SKM-1 treated with dmso at 0.1 percent for 144 hours (cell line): ENCODE measurements at regions not wholly inside any gene's neighbourhood (a gene's known extent, or its start where the extent isn't known, plus 50 kb on each side); places are given as distances from the start of the nearest gene placed in this dataset.
A peak's percentile ranks its signal among the peaks of the same experiment; 100 is the strongest.
"Not testable (repeated sequence)": the region's sequence is repeated elsewhere in the genome, so short reads cannot be mapped to it uniquely, and the experiment has no call there.

Source experiments
- DNase-seq: peaks from one replicate; lab custom pipeline; 2025; ENCODE audit not compliant: unreplicated experiment; lab: John Stamatoyannopoulos, UW

DNA sequence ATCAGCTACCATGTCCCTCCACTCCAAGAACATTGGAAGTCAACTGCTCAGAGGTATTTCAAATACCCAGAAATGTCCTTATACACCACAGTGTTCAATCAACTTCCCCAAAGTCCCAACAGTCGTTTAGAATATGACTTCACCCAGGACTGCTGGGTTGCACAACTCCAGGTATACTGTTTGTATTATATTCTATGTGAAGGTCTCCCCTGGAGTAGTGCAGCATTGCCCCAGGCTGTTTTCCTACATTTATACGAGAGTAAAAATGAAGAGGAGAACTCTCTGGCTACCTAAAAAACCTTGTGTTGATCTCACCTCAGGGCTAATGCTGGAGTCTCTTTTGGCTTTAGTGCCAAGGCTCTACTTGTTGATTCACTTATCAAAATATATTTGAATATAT lies 183.6 kb upstream of the MAP3K1 start:
- DNase-seq, result no peak

GRCh38 chr5:56628616-56629015 lies 186.7 kb upstream of the MAP3K1 start:
- not testable (repeated sequence) for DNase-seq

DNA sequence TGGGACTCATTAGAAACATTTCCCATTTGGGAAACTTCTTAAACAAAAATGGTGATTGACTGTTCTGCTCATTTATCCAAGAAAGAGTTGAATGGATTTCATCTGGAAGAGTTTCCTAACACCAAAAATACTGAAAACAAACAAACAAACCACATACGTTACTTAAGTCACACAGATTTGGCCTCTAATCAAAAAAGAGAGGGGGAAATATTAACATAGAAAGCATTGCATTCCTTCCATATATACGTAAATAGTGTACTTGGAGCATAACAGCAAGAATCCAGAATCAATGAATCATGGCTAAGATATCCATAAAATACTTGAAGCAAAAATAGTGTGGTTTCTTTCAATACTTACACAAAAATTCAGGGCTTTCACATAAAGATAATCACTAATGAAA lies 189.8 kb upstream of the MAP3K1 start:
- DNase-seq, result no peak

GRCh38 chr5:56624751-56625150 lies 190.6 kb upstream of the MAP3K1 start:
- DNase-seq, result no peak

DNA sequence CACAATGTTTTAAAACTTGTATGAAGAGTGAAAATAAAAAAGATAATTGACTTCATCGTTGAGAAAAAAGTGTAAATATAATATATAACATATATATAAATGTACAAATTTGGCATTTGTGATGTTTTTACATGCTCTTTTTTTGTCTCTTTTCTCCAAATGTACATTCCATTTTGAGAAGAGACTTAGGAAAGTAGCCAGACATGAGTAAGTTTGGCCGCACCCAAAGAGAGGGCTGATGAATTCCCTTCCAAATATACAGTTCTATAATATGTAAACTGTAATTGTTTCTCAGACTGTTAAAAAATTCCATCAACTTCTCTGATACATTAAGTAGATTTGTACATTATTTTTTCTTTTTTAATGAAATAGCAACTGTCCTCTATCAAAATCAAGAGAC lies 193.2 kb upstream of the MAP3K1 start:
- no peak for DNase-seq

DNA sequence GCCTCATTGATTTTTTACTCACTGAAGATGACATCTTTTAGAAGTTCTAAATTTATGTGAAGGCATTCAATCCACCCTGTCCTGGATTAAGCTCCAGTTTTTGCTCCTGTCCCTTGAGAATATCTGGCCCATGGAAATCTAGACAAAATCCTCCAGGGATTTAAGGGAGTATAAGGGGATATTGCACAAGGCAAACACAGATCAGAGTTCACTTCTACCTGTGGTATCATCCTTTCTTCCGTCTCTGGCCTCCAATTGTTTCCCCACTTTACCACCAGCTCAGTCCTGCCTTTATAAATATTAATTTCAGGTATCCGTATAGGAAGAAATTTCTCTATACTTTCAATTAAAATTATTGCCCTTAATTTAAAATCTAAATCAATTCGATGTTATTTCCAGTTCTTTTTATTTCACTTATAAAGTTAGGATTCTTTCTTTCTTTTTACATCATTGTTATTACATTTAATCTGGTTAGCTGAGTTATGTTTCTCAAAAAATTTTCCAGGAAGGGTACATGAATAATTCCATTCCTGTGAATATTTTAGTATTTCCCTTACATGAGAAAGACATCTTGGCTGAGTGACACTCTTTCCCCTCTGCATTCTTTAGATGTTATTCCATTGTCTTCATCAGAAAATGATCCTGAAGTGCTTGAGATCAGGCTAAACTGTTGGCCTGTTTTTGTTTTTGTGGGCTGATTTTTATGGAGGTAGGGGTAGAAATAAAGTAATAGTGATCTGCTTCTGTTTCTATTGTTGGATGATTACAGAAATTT lies 194.3 kb upstream of the MAP3K1 start:
- no peak for DNase-seq

DNA sequence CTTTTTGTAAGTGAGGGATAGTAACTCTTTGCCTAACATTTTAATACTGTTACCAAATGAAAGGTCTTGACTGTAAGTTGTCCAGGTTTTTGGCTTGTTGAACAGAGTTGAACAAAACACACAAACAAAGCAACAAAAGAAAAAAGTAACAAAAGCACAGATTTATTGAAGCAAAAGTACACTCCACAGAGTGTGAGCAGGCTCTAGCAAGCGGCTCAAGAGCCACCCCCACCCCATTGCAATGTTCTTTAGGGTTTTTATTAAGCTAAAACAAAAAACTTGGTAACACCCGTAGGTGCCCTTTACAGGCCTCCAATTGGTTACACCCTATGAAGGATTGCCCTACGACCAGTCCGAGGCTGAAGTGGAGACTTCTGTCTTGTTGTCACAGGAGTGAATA lies 197.4 kb upstream of the MAP3K1 start:
- DNase-seq, result no peak

GRCh38 chr5:56616454-56617160 lies 198.7 kb upstream of the MAP3K1 start:
- DNase-seq, result no peak

DNA sequence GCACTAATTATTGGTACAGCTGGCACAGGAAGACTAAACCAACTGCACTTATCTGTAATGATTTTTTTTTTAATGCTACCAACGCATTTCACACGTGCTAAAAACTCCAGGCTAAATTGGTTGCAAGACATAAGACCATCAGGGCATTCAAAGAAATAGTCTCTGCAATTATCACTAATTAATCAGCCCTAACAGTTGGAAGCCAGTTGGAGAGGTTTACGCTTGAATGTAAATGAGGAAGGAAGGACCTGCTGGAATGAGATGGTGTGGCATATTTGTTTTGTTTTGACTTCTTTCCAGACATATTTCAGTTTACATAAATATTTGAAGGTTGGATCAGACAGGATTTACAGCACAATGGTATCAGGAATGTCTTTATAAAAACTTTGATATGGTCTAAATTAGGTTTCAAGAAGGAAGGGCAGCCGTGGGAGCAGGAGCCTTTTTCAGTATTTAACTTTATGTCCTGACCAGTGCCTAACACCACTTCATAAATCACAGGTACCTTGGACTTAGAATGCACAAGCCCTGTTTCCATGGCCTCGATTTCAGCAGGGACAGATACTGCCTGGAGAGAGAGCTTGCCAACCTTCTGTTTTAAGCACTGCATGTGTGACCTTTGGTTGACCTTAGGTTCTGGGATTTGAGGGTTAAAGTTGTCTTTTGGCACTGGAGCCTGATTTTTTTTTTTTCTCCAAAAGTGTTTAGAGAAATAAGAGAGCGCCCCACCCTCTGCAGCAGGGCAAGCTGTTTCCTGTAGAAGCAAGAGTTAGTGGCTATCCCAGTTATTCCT lies 199.8 kb upstream of the MAP3K1 start:
- no peak for DNase-seq

DNA sequence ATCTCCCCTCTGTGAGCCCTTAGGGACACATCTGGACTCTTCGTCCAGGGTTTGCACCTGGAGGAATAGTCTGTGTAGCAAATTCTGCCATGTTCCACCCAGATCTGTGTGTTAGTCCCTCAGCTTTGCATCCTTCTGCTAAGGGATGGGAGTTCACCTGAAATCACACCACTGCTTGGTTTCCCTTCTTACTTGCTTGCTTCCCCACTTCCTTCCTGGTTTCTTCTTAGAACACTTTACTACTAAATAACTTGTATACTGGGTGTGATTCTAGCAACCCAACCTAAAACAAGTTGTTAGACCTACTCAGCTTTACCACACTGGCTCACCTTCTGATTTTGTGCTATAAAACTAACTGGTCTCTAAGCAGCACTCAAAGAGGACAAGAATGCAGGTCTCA lies 202.6 kb upstream of the MAP3K1 start:
- DNase-seq, result no peak

- DNase-seq, result no peak
These were observed 203.0 kb upstream of the MAP3K1 start for GRCh38 chr5:56612353-56612752.

- no peak for DNase-seq
These were observed 205.2 kb upstream of the MAP3K1 start for GRCh38 chr5:56610093-56610698.

GRCh38 chr5:56608217-56608925 lies 207.0 kb upstream of the MAP3K1 start:
- DNase-seq, result peak; percentile 56

DNA sequence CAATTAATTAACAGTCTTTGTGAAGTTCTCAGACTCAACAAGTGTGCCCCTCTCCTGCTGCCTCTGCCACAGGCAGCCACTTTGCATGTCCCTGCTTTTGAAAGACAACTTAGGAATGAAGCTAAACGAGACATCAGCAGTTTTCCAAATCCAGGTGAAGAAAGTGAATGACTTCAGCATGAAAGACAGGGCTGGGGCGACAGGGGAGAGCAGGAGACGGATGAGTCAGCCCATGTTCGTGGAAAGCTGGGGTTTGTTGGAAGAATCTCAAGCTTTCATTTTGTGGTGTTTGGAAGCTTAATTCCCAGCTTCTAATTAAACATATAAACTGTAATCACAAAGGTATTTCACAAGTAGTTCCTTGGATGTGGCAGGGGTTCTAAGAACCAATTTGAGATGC lies 207.8 kb upstream of the MAP3K1 start:
- no peak for DNase-seq

DNA sequence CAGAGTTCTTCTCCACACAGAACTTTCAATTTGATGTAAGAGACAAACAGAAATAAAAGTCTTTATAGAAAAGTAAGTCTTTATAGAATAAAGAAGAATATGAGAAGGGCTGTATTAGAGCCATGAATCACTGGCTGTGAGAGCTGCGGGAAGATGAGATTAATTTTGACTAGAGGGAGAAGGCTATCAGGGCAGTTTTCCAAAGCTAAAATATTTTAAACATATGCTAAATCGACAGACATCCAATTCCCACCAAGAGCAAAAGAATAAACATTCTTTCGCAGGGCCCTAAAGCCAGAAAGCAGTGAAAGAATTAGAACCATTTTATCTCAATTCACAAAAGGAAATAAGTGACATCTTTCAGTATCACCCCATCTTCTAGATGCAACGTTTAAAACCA lies 208.3 kb upstream of the MAP3K1 start:
- no peak for DNase-seq

GRCh38 chr5:56606192-56606591 lies 209.2 kb upstream of the MAP3K1 start:
- DNase-seq, result no peak

DNA sequence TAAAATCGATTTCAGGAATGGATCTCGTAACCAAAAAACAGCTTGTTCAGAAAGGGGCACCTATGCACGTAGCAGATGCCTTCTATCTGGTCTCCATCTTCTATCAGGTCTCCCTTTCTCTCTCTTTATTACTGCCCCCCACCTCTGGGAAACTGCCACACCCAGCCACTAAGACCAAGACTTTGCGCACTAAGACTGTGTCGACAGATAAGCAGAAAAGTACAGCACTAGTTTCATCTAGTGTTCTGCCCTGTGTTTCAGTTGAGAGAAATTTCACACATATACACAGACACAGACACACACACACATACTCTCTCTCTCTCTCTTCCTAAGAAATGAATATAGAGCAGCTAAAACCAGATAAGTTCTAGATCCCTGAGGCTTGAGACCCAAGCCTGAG lies 210.1 kb upstream of the MAP3K1 start:
- no peak for DNase-seq

- DNase-seq, result no peak
These were observed 213.7 kb upstream of the MAP3K1 start for GRCh38 chr5:56601641-56602071.

DNA sequence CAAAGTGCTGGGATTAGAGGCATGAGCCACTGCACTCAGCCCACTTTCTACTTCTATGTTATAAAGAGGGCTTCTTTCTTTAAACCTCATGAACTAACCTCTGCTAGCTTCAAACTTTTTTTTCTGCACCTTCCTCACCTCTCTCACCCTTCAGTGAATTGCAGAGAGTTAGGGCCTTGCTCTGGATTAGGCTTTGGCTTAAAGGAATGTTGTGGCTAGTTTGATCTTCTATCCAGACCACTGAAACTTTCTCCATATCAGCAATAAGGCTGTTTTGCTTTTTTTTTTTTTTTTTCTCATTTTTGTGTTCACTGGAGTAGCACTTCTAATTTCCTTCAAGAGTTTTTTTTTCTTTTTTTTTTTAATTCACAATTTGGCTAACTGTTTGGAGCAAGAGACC lies 216.4 kb upstream of the MAP3K1 start:
- DNase-seq, result no peak

DNA sequence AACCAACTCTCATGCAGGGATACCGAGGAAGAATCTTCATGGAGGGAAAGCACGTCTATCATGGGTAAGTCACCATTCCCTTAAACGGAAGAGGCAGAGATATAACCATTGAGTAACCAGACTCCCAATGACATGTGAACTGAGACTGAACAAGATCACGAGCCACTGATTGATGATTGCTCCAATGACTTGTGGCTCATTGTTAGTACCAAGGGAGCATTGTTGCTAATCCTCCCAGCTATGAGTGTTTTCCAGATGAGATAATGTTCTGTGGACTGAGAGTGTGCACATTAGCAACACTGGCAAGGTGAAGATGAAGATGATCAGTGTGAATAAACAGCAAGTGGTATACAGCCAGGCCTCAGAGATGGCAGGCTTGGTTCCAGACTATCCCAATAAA lies 219.2 kb upstream of the MAP3K1 start:
- DNase-seq, result no peak

GRCh38 chr5:56595566-56595965 lies 219.8 kb upstream of the MAP3K1 start:
- no peak for DNase-seq
